RKO (cell line): ENCODE measurements at regions not wholly inside any gene's neighbourhood (a gene's known extent, or its start where the extent isn't known, plus 50 kb on each side); places are given as distances from the start of the nearest gene placed in this dataset.

Experiments
- DNase-seq: peaks from one replicate; pipeline ENCODE4 v3.0.0-alpha.2; 2016; ENCODE audit warnings: low spot score

GRCh38 chr2:136373841-136374240 is 255.9 kb upstream of the CXCR4 start:
- no peak for DNase-seq

DNA sequence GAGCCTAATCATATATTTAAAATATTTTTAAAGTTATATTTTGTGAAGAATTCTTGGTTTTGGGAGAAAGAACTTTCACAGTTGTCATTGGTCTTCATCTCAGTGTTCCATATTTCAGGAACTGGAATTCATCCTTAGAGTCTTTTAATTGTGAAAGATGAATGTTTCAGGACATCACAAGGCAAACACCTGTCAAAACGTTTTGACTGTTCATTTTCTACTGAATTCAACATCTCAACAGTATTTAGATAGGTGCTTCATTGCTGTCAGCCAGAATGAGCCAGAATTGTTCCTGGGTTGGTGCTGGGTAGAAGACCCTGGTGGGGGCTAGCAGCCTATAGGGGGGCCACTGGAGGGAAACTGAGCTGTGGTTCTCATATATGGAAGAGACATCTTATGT is 255.1 kb upstream of the CXCR4 start:
- DNase-seq: no peak

GRCh38 chr2:136363900-136364299 is 246.0 kb upstream of the CXCR4 start:
- no peak for DNase-seq

DNA sequence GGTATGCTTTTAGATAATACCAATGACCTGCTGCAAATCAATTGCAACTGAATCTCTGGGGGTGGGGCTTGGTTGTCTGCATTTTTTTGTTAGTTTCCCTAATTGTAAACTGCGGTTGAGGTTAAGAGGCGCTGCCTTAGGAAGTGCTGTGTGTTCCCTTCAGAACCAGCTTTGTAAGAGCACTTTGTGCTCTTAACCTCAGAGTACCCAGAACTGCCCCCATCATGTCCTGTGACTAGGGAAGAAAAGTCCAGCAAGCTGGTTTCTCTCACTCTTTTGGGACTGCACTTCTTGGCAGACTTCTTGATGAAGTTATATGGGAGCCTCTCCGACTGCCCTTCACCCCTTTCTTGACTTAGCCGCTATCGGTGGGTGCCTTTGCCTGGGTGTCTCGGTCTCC is 245.5 kb upstream of the CXCR4 start:
- DNase-seq: no peak

DNA sequence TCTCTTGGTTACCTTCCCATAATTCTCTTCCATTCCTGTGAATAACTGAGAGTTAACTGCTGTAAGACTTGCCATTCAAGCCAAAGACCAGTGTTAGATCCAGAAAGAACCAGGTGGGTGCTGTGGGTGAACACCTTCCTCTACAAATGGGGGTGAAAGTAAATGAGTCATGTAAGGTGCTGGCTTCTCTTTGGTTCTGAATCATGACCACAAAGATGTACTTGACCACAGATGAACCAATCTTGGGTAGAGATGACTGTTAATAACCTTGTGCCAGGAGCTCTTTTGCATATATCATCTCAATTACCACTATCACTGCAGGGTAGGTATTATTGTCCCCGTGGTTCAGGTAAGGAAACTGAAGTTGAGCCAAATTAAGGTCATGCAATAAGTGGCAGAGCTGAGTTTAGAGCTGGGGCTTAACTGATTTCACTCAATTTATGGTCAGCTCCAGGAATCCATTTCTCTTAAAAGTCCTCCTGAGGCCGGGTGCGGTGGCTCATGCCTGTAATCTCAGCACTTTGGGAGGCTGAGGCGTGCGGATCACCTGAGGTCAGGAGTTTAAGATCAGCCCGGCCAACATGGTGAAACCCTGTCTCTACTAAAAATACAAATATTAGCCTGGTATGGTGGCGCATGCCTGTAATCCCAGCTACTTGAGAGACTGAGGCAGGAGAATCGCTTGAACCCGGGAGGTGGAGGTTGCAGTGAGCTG is 244.9 kb upstream of the CXCR4 start:
- DNase-seq: no peak

GRCh38 chr2:136361521-136361920 is 243.6 kb upstream of the CXCR4 start:
- DNase-seq: no peak

DNA sequence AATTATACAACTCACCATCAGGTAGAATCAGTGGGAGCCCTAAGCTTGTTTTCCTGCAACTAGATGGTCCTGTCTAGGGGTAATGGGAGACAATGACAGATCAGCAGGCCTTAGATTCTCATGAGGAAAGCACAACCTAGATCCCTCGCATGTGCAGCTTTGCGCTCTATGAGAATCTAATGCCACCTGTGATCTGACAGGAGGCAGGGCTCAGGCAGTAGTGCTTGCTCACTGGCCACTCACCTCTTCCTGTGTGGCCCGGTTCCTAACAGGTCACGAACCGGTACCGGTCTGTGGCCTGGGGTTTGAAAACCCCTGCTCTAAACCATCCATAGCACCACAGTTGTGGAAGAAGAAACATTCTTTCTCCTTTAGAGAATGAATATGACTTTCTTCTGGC is 242.8 kb upstream of the CXCR4 start:
- DNase-seq: no peak

DNA sequence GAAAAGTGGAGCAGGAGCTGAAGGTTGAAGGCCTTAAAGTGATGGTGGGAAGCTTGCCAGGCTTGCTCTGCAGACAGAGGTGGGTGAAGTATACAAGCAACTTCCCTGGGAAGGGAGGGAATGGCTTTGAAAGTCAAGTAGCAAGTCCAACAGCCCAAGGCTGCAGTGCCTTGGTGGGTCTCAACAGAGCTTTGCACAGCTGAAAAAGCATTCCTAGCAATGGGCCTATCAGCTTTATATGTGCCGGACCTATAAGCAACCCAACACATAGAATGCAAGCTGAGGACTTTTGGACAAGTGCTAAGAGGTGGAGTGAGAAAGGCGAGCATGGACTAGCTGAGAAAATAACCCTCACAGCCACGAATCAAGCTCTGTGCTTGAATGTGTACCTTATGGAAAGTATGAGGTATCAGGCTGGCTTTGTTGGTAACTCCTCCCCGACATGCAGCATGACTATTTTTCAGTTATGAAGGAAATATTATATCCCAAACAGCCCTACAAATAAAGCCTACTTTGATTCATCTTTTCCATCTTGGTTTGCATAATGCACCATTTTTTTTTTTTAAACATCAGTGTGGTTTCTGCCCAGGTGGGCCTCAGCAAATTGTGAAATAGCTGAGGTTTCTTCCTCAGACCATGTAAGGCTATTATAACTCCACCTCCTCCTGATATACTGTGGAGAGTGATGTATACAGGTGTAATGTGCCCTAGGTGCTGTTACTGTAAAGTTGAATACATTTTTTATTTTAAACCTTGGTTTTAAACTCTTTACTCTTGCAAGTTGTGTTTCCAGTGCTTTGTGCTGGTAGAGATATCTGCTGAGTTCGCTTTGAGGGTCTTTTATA is 241.4 kb upstream of the CXCR4 start:
- DNase-seq: no peak

DNA sequence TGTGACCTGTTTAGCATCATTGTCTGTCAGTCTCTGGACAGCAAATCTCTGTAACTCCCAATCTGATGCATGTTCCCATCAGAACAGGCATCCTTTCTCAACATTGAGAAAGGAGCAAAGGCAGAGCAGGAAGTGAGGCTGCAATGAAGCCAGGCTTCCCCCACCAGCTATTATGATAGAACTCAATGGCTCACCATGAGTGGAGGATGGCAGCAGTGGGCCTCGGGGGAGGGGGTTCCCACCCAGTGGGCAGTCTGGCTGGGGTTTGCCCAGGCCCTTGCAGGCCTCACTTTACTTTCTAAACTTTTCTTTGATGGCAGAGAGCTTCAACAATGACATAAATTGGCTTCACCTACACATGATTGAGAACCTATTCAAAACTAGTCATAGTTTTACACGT is 240.6 kb upstream of the CXCR4 start:
- DNase-seq: no peak

- no peak for DNase-seq
Measured at GRCh38 chr2:136357007-136357380, 239.0 kb upstream of the CXCR4 start.

- DNase-seq: no peak
Measured at GRCh38 chr2:136356125-136357006, 238.4 kb upstream of the CXCR4 start.

DNA sequence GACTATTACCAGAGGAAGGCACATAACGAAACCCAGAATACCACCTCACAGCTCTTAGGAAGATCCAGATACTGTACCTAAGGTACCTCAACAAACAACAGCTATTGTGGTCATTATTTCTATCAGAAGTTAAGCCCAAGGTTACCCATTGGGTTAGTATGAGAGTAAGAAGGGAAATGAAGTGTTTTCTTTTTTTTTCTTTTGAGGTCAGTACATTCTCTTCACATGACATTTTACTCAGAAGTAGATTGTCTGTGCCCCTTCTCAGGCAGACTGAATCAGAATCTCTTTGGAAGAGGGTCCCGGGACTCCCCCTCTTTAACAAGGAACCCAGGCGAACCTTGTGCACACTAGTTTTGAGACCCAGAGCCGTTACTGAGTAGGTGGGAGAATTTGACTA is 233.7 kb upstream of the CXCR4 start:
- DNase-seq: no peak

GRCh38 chr2:136347981-136348380 is 230.0 kb upstream of the CXCR4 start:
- no peak for DNase-seq

DNA sequence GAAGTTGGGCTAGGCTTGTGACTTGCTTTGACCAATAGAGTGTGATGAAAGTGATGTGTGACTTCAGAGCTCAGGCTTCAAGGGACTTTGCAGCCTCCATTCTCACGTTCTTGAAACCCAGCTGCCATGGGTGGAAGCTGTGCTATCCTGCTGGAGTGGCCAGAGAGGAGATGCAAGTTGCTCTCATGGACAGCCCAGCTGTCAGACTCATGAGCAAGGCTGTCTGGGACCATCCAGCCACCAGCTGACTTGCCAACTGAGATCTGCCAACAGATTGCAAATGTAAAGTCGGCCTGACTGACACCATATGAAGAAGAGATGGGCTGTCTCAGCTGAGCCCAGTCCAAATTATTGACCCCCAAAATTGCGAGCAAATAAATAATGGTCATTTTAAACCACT is 226.4 kb upstream of the CXCR4 start:
- DNase-seq: no peak

GRCh38 chr2:136342138-136342537 is 224.2 kb upstream of the CXCR4 start:
- DNase-seq: no peak

- no peak for DNase-seq
Measured at GRCh38 chr2:136334967-136335366, 217.0 kb upstream of the CXCR4 start.

DNA sequence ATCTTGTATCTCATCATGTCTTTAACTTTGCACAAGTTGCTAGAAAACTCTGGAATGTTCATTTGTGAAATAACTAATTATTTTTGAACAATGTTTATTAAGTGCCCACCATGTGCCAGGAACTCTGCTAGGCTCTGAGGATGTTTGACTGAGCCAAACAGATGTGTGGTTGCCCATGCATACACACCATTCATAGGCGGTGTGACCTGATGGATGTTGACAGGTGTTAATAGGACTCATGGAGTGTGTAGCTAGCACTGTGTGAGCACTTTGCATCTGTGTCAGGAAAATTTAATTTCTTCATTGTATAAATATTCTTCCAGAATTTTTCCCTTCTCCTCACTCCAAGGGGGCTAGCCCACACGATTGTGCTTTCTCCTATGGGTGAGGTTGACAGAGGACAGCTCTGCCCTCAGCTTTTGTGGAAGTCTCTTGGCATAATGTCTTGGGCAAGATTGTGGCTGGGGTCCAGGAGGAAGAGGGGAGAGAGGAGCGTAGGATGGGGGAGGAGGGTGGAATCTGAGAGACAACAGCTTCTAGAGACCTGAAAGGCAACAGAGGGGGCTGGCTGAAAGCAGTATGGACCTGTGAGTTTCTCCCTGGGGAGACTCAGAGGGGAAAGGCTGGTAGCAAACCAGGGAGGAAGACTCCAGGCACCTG is 214.6 kb upstream of the CXCR4 start:
- DNase-seq: no peak

- no peak for DNase-seq
Measured at GRCh38 chr2:136331226-136331625, 213.3 kb upstream of the CXCR4 start.

DNA sequence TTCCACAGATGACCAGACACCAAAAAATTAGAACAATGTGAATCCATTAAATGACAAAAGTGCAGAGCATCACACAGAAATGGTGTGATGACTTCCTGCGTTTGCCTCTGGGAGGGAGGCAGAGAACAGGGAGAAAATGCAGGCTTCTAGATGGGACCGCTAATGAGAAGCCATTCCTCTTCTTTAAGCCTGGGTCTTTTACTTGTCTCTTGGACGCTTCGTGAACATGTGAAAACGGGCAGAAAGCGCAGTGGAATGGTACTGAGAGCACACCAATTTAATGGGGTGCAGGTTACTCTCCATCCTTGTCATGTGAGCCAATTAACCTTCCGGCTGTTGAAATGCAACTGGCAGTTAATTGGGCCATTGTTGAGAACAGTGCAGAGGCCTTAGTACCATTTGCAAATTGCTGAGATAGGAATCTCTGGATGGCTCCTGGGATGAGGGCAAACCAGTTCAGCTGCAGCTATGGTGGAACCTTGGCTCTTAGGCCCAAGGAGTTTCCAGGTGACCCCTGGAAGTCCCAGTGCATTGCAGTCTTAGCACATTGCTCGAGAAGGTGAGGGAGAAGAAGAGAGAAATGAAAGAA is 210.4 kb upstream of the CXCR4 start:
- DNase-seq: no peak

GRCh38 chr2:136327162-136327852 is 209.4 kb upstream of the CXCR4 start:
- no peak for DNase-seq

DNA sequence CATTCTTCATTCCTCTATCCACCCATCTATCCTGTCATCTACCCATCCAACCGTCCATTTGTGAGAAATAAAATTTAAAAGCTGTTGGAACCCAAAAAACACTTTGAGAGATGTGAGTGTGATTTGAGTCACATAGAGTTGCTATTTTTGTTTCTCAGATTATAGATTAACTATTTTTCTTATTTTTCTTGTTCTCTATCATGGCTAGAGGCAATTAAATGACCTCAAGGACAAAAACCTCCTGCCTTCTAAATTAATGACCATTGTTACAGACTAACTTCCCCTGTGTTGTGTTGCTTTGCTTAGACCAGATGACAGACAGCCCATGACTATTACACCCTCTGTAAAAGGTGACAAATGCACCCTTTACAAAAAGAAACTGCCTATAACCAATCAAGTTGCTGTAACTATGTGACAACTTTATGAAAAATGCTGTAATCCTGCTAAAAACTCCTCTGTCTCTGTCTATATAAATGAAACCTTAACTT is 207.9 kb upstream of the CXCR4 start:
- no peak for DNase-seq
